OCI-LY7 (cell line): ENCODE measurements at regions not wholly inside any gene's neighbourhood (a gene's known extent, or its start where the extent isn't known, plus 50 kb on each side); places are given as distances from the start of the nearest gene placed in this dataset.
A peak's percentile ranks its signal among the peaks of the same experiment; 100 is the strongest.
"Not testable (repeated sequence)": the region's sequence is repeated elsewhere in the genome, so short reads cannot be mapped to it uniquely, and the experiment has no call there.

ENCODE experiments used
- BruUV-seq: library from RNA; stranded (reverse); fragments of 400-500 nt; replicated peaks from 2 replicates; lab custom pipeline; 2021; lab: Mats Ljungman, UMichigan
- CTCF ChIA-PET: fragments of 300-600 bp; sonication (Branson Sonifier 250); formaldehyde crosslinking; loops from one replicate; lab custom pipeline; 2022; ENCODE audit warnings: antibody characterized with exemption; ENCODE audit not compliant: unreplicated experiment; lab: Charles Lee
- POLR2A ChIA-PET: fragments of 300-600 bp; sonication (Branson Sonifier 250); formaldehyde crosslinking; loops from one replicate; lab custom pipeline; 2022; ENCODE audit warnings: antibody characterized with exemption; lab: Charles Lee
- DNase-seq: peaks from one replicate; pipeline ENCODE4 v3.0.0-alpha.2; 2015; ENCODE audit warnings: low spot score
- H2AFZ ChIP-seq: fragments of 200-600 bp; sonication (generic), shearing (Covaris generic); 2 replicates; pipeline ENCODE4 v1.6.1; 2014; ENCODE audit warnings: mild to moderate bottlenecking, antibody characterized with exemption, low read length, moderate library complexity
- H3K27ac ChIP-seq: fragments of 200-600 bp; sonication (generic); 2 replicates; pipeline ENCODE4 v1.5.1; 2014; ENCODE audit warnings: mixed run types, low read depth, mild to moderate bottlenecking, moderate library complexity, low read length, inconsistent platforms; ENCODE audit not compliant: poor library complexity, severe bottlenecking
- H3K36me3 ChIP-seq: fragments of 200-600 bp; sonication (generic); 2 replicates; pipeline ENCODE4 v1.6.1; 2014; ENCODE audit warnings: mild to moderate bottlenecking, antibody characterized with exemption, low read length, moderate library complexity, mixed read lengths; ENCODE audit not compliant: insufficient read depth
- H3K4me1 ChIP-seq: fragments of 200-600 bp; sonication (generic); 2 replicates; pipeline ENCODE4 v1.5.1; 2014; ENCODE audit warnings: mild to moderate bottlenecking, low read length; ENCODE audit not compliant: insufficient read depth, poor library complexity, severe bottlenecking
- H3K4me2 ChIP-seq: fragments of 200-600 bp; sonication (generic); 2 replicates; pipeline ENCODE4 v1.6.1; 2014; ENCODE audit warnings: mild to moderate bottlenecking, low read length
- H3K4me3 ChIP-seq: fragments of 200-600 bp; sonication (generic); 2 replicates; pipeline ENCODE4 v1.5.1; 2014; ENCODE audit warnings: mild to moderate bottlenecking, low read depth, low read length; ENCODE audit not compliant: poor library complexity, severe bottlenecking
- H3K79me2 ChIP-seq: fragments of 200-600 bp; sonication (generic); 2 replicates; pipeline ENCODE4 v1.6.1; 2016; ENCODE audit warnings: low read depth, mild to moderate bottlenecking, low read length, moderate library complexity, mixed read lengths; ENCODE audit not compliant: insufficient read depth
- H3K9me2 ChIP-seq: fragments of 200-600 bp; sonication (generic); 2 replicates; pipeline ENCODE4 v1.6.1; 2016; ENCODE audit warnings: mild to moderate bottlenecking, low read length, mixed read lengths; ENCODE audit not compliant: insufficient read depth
- H3K9me3 ChIP-seq: fragments of 200-600 bp; sonication (generic); 2 replicates; pipeline ENCODE4 v1.6.1; 2014; ENCODE audit warnings: mild to moderate bottlenecking, mixed run types, low read length, mixed read lengths
- H4K20me1 ChIP-seq: fragments of 200-600 bp; sonication (generic); 2 replicates; pipeline ENCODE4 v1.6.1; 2014; ENCODE audit warnings: mild to moderate bottlenecking, antibody characterized with exemption, low read length, moderate library complexity, mixed read lengths; ENCODE audit not compliant: insufficient read depth
- EZH2phosphoT487 ChIP-seq: fragments of 200-600 bp; sonication (generic); IDR thresholded peaks from 2 replicates; pipeline ENCODE4 v1.6.1; 2018; ENCODE audit warnings: low read depth, borderline replicate concordance, mild to moderate bottlenecking, mixed run types, antibody characterized with exemption, low read length, moderate library complexity, mixed read lengths
- intact Hi-C: fragments of 100-400 bp; cut with micrococcal nuclease; formaldehyde crosslinking; loops from one replicate; pipeline ENCODE4 v1.10.0; 2022; ENCODE audit not compliant: unreplicated experiment
- TF ChIP-seq, protein P1 (sequence below): fragments of 200-600 bp; sonication (generic); conservative IDR thresholded peaks from 2 replicates; pipeline ENCODE4 v1.5.1; 2014; ENCODE audit warnings: mild to moderate bottlenecking, antibody characterized with exemption, low read length, moderate library complexity, mixed read lengths

DNA sequence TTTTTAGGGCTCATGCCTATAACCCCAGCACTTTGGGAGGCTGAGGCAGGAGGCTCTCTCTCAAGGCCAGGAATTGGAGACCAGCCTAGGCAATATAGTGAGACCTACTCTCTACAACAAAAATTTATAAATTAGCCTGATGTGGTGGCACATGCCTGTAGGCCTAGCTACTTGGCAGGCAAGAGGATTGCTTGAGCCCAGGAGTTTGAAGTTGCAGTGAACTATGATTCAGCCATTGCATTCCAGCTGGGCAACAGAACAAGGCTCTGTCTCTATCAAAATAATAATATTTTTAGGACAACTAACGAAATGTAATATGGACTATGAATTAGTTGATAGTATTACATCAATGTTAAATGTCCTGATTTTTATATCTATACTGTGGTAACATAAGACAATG is 68.8 kb upstream of the ARID1A start:
- no peak overlapping the region for H2AFZ ChIP-seq
- H3K4me2 ChIP-seq: no peak overlapping the region
- H3K9me2 ChIP-seq: no peaks in the 10 kb centered on the region
- H3K4me3 ChIP-seq: no peak overlapping the region
- H3K9me3 ChIP-seq: peaks cover under 1% of the 10 kb centered on the region; the same call in 1 of the 2 replicates
- intact Hi-C loops: no loop called here
- no peaks in the 10 kb centered on the region for H3K79me2 ChIP-seq
- peaks cover 9% of the 10 kb centered on the region for H3K4me1 ChIP-seq
- H3K27ac ChIP-seq: no peak overlapping the region
- no peaks in the 10 kb centered on the region for H4K20me1 ChIP-seq
- BruUV-seq: no TSS peak
- no peak for DNase-seq
- TF ChIP-seq, protein P1, sequence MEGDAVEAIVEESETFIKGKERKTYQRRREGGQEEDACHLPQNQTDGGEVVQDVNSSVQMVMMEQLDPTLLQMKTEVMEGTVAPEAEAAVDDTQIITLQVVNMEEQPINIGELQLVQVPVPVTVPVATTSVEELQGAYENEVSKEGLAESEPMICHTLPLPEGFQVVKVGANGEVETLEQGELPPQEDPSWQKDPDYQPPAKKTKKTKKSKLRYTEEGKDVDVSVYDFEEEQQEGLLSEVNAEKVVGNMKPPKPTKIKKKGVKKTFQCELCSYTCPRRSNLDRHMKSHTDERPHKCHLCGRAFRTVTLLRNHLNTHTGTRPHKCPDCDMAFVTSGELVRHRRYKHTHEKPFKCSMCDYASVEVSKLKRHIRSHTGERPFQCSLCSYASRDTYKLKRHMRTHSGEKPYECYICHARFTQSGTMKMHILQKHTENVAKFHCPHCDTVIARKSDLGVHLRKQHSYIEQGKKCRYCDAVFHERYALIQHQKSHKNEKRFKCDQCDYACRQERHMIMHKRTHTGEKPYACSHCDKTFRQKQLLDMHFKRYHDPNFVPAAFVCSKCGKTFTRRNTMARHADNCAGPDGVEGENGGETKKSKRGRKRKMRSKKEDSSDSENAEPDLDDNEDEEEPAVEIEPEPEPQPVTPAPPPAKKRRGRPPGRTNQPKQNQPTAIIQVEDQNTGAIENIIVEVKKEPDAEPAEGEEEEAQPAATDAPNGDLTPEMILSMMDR: no peak
- TF ChIP-seq EZH2phosphoT487: no peak
- no peaks in the 10 kb centered on the region for H3K36me3 ChIP-seq
- CTCF ChIA-PET: no interaction called here
- POLR2A ChIA-PET: interaction anchor here (0.7 kb wide), 1 partner anchor 162 kb away, joined by 4 read pairs; no protein-coding TSS in a partner anchor

DNA sequence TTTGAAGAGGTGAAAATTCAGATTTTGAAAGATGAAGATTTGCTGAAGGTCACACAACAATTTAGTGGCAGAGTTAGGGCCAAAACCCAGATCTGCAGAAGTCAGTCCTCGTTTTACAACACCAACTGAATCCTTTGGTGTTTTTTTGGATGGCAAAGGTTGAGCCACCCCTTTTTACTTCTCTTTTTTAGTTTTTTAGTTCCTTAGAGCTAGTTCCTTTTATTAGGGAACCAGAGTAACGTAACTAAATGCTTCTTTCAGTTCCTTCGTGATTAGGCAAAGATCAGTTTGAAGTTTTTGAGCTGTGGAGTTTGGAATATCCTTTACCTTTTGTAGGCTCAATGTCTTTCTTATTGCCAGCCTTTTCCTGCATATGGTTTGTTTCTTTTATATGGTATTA is 67.9 kb upstream of the ARID1A start:
- H3K36me3 ChIP-seq: no peaks in the 10 kb centered on the region
- intact Hi-C loops: no loop called here
- H3K79me2 ChIP-seq: no peaks in the 10 kb centered on the region
- H4K20me1 ChIP-seq: no peaks in the 10 kb centered on the region
- peak overlapping the region; percentile 39 for H3K27ac ChIP-seq
- ChIA-PET CTCF (interaction anchor here (0.6 kb wide), 1 partner anchor 266 kb away, joined by 10 read pairs; no protein-coding TSS in a partner anchor), POLR2A (interaction anchor here (0.7 to 1.5 kb wide), 4 partner anchors 9 to 163 kb away, joined by 3 to 4 read pairs (median 3); no protein-coding TSS in a partner anchor)
- no peak overlapping the region for H3K4me3 ChIP-seq
- BruUV-seq: no TSS peak
- H3K4me1 ChIP-seq: peaks cover 11% of the 10 kb centered on the region
- DNase-seq: peak; percentile 33
- peaks cover 7% of the 10 kb centered on the region; the same call in 1 of the 2 replicates for H3K9me3 ChIP-seq
- TF ChIP-seq, protein P1: no peak
- TF ChIP-seq EZH2phosphoT487: no peak
- H2AFZ ChIP-seq: no peak overlapping the region
- no peaks in the 10 kb centered on the region for H3K9me2 ChIP-seq
- H3K4me2 ChIP-seq: peak overlapping the region; percentile 53

DNA sequence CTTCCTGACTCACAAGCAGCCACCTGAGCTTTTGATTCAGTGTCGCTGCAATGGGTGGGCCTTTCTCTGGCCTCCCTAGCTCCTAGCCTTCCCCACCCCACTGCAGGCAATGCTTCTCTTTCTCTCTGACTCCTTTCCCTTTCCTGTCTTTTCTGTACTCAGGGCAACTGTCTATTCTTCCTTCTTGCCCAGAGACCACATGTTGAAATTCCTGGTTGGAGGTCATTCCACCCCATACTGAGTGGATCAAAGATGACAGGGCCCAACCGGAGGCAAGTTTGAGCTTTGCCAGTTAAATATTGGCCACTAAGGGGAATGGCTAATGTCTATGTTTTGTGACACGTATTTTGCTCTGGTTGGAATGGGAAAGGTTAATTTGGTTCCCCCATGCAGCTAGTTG is 65.2 kb upstream of the ARID1A start:
- POLR2A ChIA-PET: interaction anchor here (0.6 to 0.9 kb wide), 2 partner anchors 22 to 171 kb away, joined by 3 read pairs; no protein-coding TSS in a partner anchor

DNA sequence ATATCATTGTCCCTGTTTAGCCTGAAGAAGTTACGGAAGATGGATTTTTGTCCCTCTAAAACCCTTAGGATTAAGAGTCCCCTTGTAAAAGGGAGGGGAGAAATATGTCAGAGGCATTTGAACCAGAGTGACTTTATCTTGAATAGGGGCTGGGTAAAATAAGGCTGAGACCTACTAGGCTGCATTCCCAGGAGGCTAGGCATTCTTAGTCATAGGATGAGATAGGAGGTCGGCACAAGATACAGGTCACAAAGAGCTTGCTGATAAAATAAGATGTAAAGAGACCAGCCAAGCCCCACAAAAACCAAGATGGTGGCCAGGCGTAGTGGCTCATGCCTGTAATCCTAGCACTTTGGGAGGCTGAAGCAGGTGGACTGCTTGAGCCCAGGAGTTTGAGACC is 60.0 kb upstream of the ARID1A start:
- DNase-seq, CTCF ChIA-PET, H3K79me2 ChIP-seq, H2AFZ ChIP-seq, H3K4me1 ChIP-seq, BruUV-seq, H3K4me3 ChIP-seq, H3K36me3 ChIP-seq, H4K20me1 ChIP-seq, H3K9me3 ChIP-seq, H3K27ac ChIP-seq, H3K9me2 ChIP-seq, intact Hi-C loops, H3K4me2 ChIP-seq: not testable (repeated sequence)
- POLR2A ChIA-PET: interaction anchor here (0.6 kb wide), 2 partner anchors 11 to 86 kb away, joined by 3 read pairs; no protein-coding TSS in a partner anchor

More for the DNA sequence above, 65.2 kb upstream of the ARID1A start:
- Histone ChIP-seq H3K79me2 (no peaks in the 10 kb centered on the region), H2AFZ (no peak overlapping the region), H4K20me1 (no peaks in the 10 kb centered on the region), H3K9me2 (no peaks in the 10 kb centered on the region), H3K4me2 (no peak overlapping the region), H3K36me3 (no peaks in the 10 kb centered on the region), H3K27ac (no peak overlapping the region), H3K4me1 (peaks cover 15% of the 10 kb centered on the region), H3K9me3 (peaks cover 7% of the 10 kb centered on the region; the same call in 1 of the 2 replicates), H3K4me3 (no peak overlapping the region)
- intact Hi-C loops: no loop called here
- TF ChIP-seq EZH2phosphoT487: no peak
- TF ChIP-seq, protein P1: no peak
- CTCF ChIA-PET: no interaction called here
- no peak for DNase-seq
- BruUV-seq: no TSS peak
